ENCODE measurements at regions not wholly inside any gene's neighbourhood (a gene's known extent, or its start where the extent isn't known, plus 50 kb on each side); places are given as distances from the start of the nearest gene placed in this dataset.

GRCh38 chr16:11411059-11411550 lies 65.8 kb downstream of the RMI2 start:
- in situ Hi-C loops (cut with MboI) = loop anchor here (25.0 kb wide), 1 partner anchor 401 kb away; no protein-coding TSS in a partner anchor
- 66 to 77% methylated on average over 9 of the region's 9 CpGs for WGBS, 2 experiments (ENCODE audit: low coverage in 1 of 2, low lambda C conversion rate in 2 of 2, missing lambda C conversion rate in 2 of 2)

GRCh38 chr16:11412175-11412904 lies 67.1 kb downstream of the RMI2 start:
- no peak for DNase-seq
- H3K36me3 ChIP-seq (ENCODE audit: low read depth) = no peaks in the 10 kb centered on the region
- no peak overlapping the region for H3K27ac ChIP-seq
- H2AFZ ChIP-seq = no peak overlapping the region
- H3K4me1 ChIP-seq (ENCODE audit: insufficient read depth) = peaks cover 16% of the 10 kb centered on the region
- H3K79me2 ChIP-seq (ENCODE audit: insufficient read depth) = no peaks in the 10 kb centered on the region
- H3K4me3 ChIP-seq = no peak overlapping the region
- WGBS, 2 experiments (ENCODE audit: low coverage in 1 of 2, low lambda C conversion rate in 2 of 2, missing lambda C conversion rate in 2 of 2) = 82 to 85% methylated on average over 10 of the region's 10 CpGs
- in situ Hi-C loops (cut with MboI) = loop anchor here (25.0 kb wide), 1 partner anchor 400 kb away; no protein-coding TSS in a partner anchor
- H3F3A ChIP-seq (ENCODE audit: insufficient read depth) = peaks cover 7% of the 10 kb centered on the region
- TF ChIP-seq EZH2 (IDR thresholded peaks at IDR 0.05; ENCODE audit: insufficient read depth, poor library complexity, severe bottlenecking) (no peak), EZH2phosphoT487 (IDR thresholded peaks at IDR 0.05; ENCODE audit: insufficient read depth, low read depth) (no peak)
- no peaks in the 10 kb centered on the region for H3K27me3 ChIP-seq (replicated peaks; ENCODE audit: insufficient read depth)
- H4K20me1 ChIP-seq (ENCODE audit: insufficient read depth) = no peaks in the 10 kb centered on the region
- no peak overlapping the region for H3K4me2 ChIP-seq (ENCODE audit: unreplicated experiment)
- no peak overlapping the region for H3K9ac ChIP-seq
- H3K9me3 ChIP-seq (ENCODE audit: low read depth) = no peaks in the 10 kb centered on the region
- H3K9me2 ChIP-seq (ENCODE audit: insufficient read depth) = no peaks in the 10 kb centered on the region

More at GRCh38 chr16:11411059-11411550, 65.8 kb downstream of the RMI2 start:
- Histone ChIP-seq H3K4me2 (ENCODE audit: unreplicated experiment) (no peak overlapping the region), H3K4me3 (no peak overlapping the region), H3K36me3 (ENCODE audit: low read depth) (no peaks in the 10 kb centered on the region), H3K9ac (no peak overlapping the region), H3K79me2 (ENCODE audit: insufficient read depth) (no peaks in the 10 kb centered on the region), H4K20me1 (ENCODE audit: insufficient read depth) (no peaks in the 10 kb centered on the region), H2AFZ (no peak overlapping the region), H3K9me3 (ENCODE audit: low read depth) (no peaks in the 10 kb centered on the region), H3F3A (ENCODE audit: insufficient read depth) (peaks cover 7% of the 10 kb centered on the region), H3K27ac (no peak overlapping the region), H3K27me3 (replicated peaks; ENCODE audit: insufficient read depth) (no peaks in the 10 kb centered on the region), H3K4me1 (ENCODE audit: insufficient read depth) (peaks cover 16% of the 10 kb centered on the region), H3K9me2 (ENCODE audit: insufficient read depth) (no peaks in the 10 kb centered on the region)
- DNase-seq = no peak
- TF ChIP-seq EZH2phosphoT487 (IDR thresholded peaks at IDR 0.05; ENCODE audit: insufficient read depth, low read depth) (no peak), EZH2 (IDR thresholded peaks at IDR 0.05; ENCODE audit: insufficient read depth, poor library complexity, severe bottlenecking) (no peak)

DNA sequence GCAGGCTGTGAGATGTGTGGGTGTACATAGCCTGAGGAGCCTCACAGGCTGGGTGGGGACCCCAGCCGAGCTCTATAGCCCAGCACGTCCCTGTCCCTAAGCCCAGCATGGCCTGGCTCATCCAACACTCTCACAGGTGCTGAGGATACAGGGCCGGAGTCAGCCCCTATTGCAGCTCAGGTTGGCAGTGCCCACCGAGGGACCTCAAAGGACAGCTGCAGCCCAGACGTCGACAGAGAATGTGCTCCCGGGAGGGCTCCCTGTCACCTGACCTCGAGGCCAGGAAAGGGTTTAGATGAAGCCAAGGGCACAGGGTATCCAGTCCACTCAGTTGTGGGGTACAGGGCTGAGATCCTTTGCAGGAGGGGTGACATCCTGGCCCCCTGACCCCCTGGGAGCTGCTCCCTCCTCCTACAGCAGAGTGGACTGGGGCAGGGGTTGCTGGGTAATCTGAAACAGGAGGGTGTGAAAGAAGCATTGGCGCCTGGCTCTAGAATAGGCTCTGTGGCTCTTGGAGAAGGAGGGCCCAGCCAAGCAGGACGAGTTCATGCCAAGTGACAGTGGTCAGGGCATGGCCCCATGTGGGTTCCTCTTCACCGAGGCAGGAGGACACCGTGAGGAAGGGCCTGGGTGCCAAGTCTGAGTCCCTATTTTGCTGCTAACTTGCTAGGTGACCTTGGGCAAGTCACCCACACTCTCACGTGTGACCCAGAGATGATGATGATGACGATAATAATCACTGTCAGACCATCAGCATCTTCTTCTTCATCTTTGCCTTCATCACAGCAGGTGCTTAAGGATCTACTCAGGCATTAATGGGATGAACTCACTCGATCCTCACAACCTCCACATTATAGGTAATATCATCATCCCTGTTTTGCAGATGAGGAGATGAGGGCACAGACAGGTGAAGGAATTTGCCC lies 68.0 kb downstream of the RMI2 start:
- no peaks in the 10 kb centered on the region for H3K9me3 ChIP-seq (ENCODE audit: low read depth)
- no peak for DNase-seq
- TF ChIP-seq EZH2 (IDR thresholded peaks at IDR 0.05; ENCODE audit: insufficient read depth, poor library complexity, severe bottlenecking) = no peak
- no peak for TF ChIP-seq EZH2phosphoT487 (IDR thresholded peaks at IDR 0.05; ENCODE audit: insufficient read depth, low read depth)
- no peaks in the 10 kb centered on the region for H3K79me2 ChIP-seq (ENCODE audit: insufficient read depth)
- no peaks in the 10 kb centered on the region for H3K27me3 ChIP-seq (replicated peaks; ENCODE audit: insufficient read depth)
- no peaks in the 10 kb centered on the region for H4K20me1 ChIP-seq (ENCODE audit: insufficient read depth)
- no peak overlapping the region for H3K27ac ChIP-seq
- in situ Hi-C loops (cut with MboI) = loop anchor here (25.0 kb wide), 1 partner anchor 399 kb away; no protein-coding TSS in a partner anchor
- no peaks in the 10 kb centered on the region for H3K9me2 ChIP-seq (ENCODE audit: insufficient read depth)
- H3K4me2 ChIP-seq (ENCODE audit: unreplicated experiment) = no peak overlapping the region
- 78 to 83% methylated on average over 15 of the region's 15 CpGs for WGBS, 2 experiments (ENCODE audit: low coverage in 1 of 2, low lambda C conversion rate in 2 of 2, missing lambda C conversion rate in 2 of 2)
- no peak overlapping the region for H2AFZ ChIP-seq
- peaks cover 16% of the 10 kb centered on the region for H3K4me1 ChIP-seq (ENCODE audit: insufficient read depth)
- H3F3A ChIP-seq (ENCODE audit: insufficient read depth) = peaks cover 5% of the 10 kb centered on the region
- no peak overlapping the region for H3K9ac ChIP-seq
- H3K4me3 ChIP-seq = no peak overlapping the region
- H3K36me3 ChIP-seq (ENCODE audit: low read depth) = no peaks in the 10 kb centered on the region

DNA sequence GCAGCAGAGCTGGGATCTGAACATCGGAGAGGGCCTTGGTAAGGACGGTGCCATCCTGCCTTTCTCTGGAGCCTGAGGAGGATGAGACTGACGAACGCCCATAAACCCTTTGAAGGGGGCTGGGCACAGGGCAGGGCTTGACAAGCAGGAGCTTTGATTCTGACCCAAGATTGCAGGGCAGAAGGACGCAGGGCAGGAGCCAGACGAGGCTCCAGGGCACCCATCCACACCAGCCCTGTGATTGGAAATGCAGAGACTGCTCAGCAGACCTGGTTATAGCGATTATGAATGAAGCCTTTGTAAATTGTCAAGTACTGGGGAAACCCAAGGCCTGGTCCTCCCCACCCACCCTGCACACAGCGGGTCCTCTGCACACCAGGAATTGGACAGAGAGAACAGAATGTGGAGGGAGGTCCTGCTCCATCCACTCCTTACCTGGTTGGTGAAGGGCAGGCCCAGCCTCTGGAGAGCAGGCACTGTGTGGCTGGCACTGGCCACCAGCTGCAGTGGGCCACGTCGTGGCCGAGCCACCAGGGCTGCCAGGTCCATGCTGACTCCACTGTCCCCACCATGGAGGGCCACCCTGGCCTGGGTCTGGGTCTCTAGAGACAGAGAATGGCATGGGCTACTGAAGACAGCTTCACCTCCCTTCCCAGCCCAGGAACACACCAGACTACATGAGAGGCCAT lies 68.8 kb downstream of the RMI2 start:
- no peak for DNase-seq
- Histone ChIP-seq H3K4me1 (ENCODE audit: insufficient read depth) (peaks cover 8% of the 10 kb centered on the region), H3K9ac (no peak overlapping the region), H3K4me3 (no peak overlapping the region), H3K4me2 (ENCODE audit: unreplicated experiment) (no peak overlapping the region), H3K79me2 (ENCODE audit: insufficient read depth) (no peaks in the 10 kb centered on the region), H2AFZ (no peak overlapping the region), H3K27ac (no peak overlapping the region), H4K20me1 (ENCODE audit: insufficient read depth) (no peaks in the 10 kb centered on the region), H3F3A (ENCODE audit: insufficient read depth) (no peaks in the 10 kb centered on the region; the same call in 1 of the 2 replicates), H3K9me2 (ENCODE audit: insufficient read depth) (no peaks in the 10 kb centered on the region), H3K27me3 (replicated peaks; ENCODE audit: insufficient read depth) (no peaks in the 10 kb centered on the region), H3K36me3 (ENCODE audit: low read depth) (no peaks in the 10 kb centered on the region), H3K9me3 (ENCODE audit: low read depth) (no peaks in the 10 kb centered on the region)
- in situ Hi-C loops (cut with MboI) = loop anchor here (25.0 kb wide), 1 partner anchor 398 kb away; no protein-coding TSS in a partner anchor
- TF ChIP-seq EZH2 (IDR thresholded peaks at IDR 0.05; ENCODE audit: insufficient read depth, poor library complexity, severe bottlenecking) (no peak), EZH2phosphoT487 (IDR thresholded peaks at IDR 0.05; ENCODE audit: insufficient read depth, low read depth) (no peak)
- WGBS, 2 experiments (ENCODE audit: low coverage in 1 of 2, low lambda C conversion rate in 2 of 2, missing lambda C conversion rate in 2 of 2) = 81 to 93% methylated on average over 11 of the region's 11 CpGs
